ENCODE measurements at regions not wholly inside any gene's neighbourhood (a gene's known extent, or its start where the extent isn't known, plus 50 kb on each side); places are given as distances from the start of the nearest gene placed in this dataset.
A peak's percentile ranks its signal among the peaks of the same experiment; 100 is the strongest.

DNA sequence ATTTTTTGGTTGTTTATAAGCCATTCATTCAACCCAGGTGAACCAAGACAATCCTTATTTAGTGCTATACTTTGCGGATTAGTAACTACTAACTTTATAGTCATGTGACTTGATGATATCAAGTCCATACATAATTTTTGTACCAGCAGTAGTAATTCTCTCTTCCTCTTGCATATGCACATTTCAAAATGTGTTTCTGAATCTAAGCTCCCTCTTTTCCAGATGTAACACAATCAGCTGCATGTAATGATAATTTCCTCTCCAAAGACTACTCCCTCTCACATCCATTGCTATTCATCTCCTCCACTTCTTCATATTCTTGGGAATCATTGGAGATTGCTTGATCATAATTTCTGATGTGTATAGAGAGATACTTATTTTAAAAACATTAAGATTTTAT, 510.1 kb upstream of the CDH18 start (continued):
- TF ChIP-seq TOPORS (CRISPR knock-in tag; IDR thresholded peaks at IDR 0.05): no peak
- TF ChIP-seq, protein P1, sequence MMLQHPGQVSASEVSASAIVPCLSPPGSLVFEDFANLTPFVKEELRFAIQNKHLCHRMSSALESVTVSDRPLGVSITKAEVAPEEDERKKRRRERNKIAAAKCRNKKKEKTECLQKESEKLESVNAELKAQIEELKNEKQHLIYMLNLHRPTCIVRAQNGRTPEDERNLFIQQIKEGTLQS (CRISPR knock-in tag; IDR thresholded peaks at IDR 0.05): no peak
- TF ChIP-seq PRPF4 (IDR thresholded peaks at IDR 0.05; ENCODE audit: low read depth, low read length, poor library complexity, severe bottlenecking): no peak
- TF ChIP-seq, protein P2, sequence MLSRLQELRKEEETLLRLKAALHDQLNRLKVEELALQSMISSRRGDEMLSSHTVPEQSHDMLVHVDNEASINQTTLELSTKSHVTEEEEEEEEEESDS (CRISPR knock-in tag; IDR thresholded peaks at IDR 0.05; ENCODE audit: borderline replicate concordance): no peak
- TF ChIP-seq, protein P3, sequence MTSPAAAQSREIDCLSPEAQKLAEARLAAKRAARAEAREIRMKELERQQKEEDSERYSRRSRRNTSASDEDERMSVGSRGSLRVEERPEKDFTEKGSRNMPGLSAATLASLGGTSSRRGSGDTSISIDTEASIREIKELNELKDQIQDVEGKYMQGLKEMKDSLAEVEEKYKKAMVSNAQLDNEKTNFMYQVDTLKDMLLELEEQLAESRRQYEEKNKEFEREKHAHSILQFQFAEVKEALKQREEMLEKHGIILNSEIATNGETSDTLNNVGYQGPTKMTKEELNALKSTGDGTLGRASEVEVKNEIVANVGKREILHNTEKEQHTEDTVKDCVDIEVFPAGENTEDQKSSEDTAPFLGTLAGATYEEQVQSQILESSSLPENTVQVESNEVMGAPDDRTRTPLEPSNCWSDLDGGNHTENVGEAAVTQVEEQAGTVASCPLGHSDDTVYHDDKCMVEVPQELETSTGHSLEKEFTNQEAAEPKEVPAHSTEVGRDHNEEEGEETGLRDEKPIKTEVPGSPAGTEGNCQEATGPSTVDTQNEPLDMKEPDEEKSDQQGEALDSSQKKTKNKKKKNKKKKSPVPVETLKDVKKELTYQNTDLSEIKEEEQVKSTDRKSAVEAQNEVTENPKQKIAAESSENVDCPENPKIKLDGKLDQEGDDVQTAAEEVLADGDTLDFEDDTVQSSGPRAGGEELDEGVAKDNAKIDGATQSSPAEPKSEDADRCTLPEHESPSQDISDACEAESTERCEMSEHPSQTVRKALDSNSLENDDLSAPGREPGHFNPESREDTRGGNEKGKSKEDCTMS (CRISPR knock-in tag; conservative IDR thresholded peaks at IDR 0.05): no peak
- TF ChIP-seq EHMT2 (IDR thresholded peaks at IDR 0.05; ENCODE audit: borderline replicate concordance, low read depth, low read length): no peak
- TF ChIP-seq, protein P4, sequence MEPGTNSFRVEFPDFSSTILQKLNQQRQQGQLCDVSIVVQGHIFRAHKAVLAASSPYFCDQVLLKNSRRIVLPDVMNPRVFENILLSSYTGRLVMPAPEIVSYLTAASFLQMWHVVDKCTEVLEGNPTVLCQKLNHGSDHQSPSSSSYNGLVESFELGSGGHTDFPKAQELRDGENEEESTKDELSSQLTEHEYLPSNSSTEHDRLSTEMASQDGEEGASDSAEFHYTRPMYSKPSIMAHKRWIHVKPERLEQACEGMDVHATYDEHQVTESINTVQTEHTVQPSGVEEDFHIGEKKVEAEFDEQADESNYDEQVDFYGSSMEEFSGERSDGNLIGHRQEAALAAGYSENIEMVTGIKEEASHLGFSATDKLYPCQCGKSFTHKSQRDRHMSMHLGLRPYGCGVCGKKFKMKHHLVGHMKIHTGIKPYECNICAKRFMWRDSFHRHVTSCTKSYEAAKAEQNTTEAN (CRISPR knock-in tag; conservative IDR thresholded peaks at IDR 0.05): no peak

DNA sequence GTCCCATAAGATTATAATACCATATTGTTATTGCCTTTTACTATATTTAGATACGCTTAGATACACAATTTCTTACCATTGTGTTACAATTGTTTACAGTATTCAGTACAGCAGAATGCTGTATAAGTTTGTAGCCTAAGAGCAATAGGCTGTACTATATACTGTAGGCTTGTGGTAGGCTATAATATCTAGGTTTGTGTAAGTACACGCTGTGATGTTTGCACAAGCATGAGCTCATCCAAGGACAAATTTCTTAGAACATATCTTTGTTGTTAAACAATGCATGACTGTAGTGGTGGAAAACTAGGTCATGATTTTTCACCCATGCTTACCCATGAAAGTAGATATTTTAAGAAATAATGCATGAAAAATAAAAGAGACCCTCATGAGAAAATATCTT, 509.4 kb upstream of the CDH18 start:
- CTCF ChIA-PET (ENCODE audit: low intra/inter-chr PET ratio, low total read pairs): no interaction called here
- peak; percentile 98 for ATAC-seq
- Histone ChIP-seq H3K4me3 (replicated peaks in 1 of 3; ENCODE audit: insufficient read depth in 1 of 3, low read depth in 2 of 3, low read length in 3 of 3) (no peak overlapping the region), H2AFZ (ENCODE audit: low read length) (no peak overlapping the region), H3K4me1 (ENCODE audit: insufficient read depth, low read length) (peaks cover 12% of the 10 kb centered on the region), H3K79me2 (ENCODE audit: insufficient read depth, low read length) (no peaks in the 10 kb centered on the region), H4K20me1 (ENCODE audit: insufficient read depth, low read length) (no peaks in the 10 kb centered on the region), H3K4me2 (ENCODE audit: low read depth, low read length) (no peak overlapping the region; the same call in 1 of the 2 replicates), H3K27ac (ENCODE audit: extremely low read length, insufficient read depth, low read length) (no peak overlapping the region), H3K27me3 (ENCODE audit: control insufficient read depth in 1 of 2, insufficient read depth in 2 of 2, low read length in 2 of 2) (no peaks in the 10 kb centered on the region; a peak in 1 of 5 replicates), H3K36me3 (replicated peaks in 1 of 2; ENCODE audit: control insufficient read depth in 1 of 2, insufficient read depth in 2 of 2, low read length in 2 of 2) (no peaks in the 10 kb centered on the region), H3K9me3 (ENCODE audit: low read length) (no peaks in the 10 kb centered on the region), H3K9ac (ENCODE audit: insufficient read depth, low read depth, low read length) (no peak overlapping the region)
- intact Hi-C loops (cut with micrococcal nuclease; ENCODE audit: unreplicated experiment): no loop called here
- FAIRE-seq: no peak
- in situ Hi-C loops (cut with HindIII; ENCODE audit: extremely low pct_ligation_motif_present, low pct_unique_long_range_greater_than_20kb): no loop called here
- POLR2A ChIA-PET: no interaction called here
- 24% methylated on average over 2 of the region's 2 CpGs for WGBS (ENCODE audit: low lambda C conversion rate)
- DNase-seq (ENCODE audit: low spot score): peak; percentile 68
- BruUV-seq (replicated peaks): no TSS peak
- TF ChIP-seq ZNF33B (CRISPR knock-in tag; IDR thresholded peaks at IDR 0.05) (no peak), NFE2 (CRISPR knock-in tag; IDR thresholded peaks at IDR 0.05) (no peak), FOSL1 (CRISPR knock-in tag; IDR thresholded peaks at IDR 0.05; ENCODE audit: borderline replicate concordance) (peak; percentile 37; the same call in 1 of the 2 replicates), ZNF264 (CRISPR knock-in tag; IDR thresholded peaks at IDR 0.05) (no peak), ZFP1 (CRISPR knock-in tag; IDR thresholded peaks at IDR 0.05) (no peak)
- TF ChIP-seq, protein P5, sequence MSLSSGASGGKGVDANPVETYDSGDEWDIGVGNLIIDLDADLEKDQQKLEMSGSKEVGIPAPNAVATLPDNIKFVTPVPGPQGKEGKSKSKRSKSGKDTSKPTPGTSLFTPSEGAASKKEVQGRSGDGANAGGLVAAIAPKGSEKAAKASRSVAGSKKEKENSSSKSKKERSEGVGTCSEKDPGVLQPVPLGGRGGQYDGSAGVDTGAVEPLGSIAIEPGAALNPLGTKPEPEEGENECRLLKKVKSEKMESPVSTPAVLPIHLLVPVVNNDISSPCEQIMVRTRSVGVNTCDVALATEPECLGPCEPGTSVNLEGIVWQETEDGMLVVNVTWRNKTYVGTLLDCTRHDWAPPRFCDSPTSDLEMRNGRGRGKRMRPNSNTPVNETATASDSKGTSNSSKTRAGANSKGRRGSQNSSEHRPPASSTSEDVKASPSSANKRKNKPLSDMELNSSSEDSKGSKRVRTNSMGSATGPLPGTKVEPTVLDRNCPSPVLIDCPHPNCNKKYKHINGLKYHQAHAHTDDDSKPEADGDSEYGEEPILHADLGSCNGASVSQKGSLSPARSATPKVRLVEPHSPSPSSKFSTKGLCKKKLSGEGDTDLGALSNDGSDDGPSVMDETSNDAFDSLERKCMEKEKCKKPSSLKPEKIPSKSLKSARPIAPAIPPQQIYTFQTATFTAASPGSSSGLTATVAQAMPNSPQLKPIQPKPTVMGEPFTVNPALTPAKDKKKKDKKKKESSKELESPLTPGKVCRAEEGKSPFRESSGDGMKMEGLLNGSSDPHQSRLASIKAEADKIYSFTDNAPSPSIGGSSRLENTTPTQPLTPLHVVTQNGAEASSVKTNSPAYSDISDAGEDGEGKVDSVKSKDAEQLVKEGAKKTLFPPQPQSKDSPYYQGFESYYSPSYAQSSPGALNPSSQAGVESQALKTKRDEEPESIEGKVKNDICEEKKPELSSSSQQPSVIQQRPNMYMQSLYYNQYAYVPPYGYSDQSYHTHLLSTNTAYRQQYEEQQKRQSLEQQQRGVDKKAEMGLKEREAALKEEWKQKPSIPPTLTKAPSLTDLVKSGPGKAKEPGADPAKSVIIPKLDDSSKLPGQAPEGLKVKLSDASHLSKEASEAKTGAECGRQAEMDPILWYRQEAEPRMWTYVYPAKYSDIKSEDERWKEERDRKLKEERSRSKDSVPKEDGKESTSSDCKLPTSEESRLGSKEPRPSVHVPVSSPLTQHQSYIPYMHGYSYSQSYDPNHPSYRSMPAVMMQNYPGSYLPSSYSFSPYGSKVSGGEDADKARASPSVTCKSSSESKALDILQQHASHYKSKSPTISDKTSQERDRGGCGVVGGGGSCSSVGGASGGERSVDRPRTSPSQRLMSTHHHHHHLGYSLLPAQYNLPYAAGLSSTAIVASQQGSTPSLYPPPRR (CRISPR knock-in tag; IDR thresholded peaks at IDR 0.05; ENCODE audit: borderline replicate concordance): no peak
- TF ChIP-seq, protein P6, sequence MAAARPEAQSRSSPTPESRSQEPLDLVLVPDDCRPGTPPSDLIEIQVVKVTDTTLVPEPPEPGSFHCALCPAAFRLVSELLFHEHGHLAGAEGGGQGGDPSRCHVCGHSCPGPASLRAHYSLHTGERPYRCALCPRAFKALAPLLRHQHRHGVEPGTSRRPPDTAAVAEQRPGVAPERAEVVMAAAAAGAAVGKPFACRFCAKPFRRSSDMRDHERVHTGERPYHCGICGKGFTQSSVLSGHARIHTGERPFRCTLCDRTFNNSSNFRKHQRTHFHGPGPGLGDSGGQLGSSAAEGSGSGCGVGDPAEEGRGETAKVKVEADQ (CRISPR knock-in tag; IDR thresholded peaks at IDR 0.05; ENCODE audit: borderline replicate concordance): no peak
